ENCODE measurements at regions not wholly inside any gene's neighbourhood (a gene's known extent, or its start where the extent isn't known, plus 50 kb on each side); places are given as distances from the start of the nearest gene placed in this dataset.

GRCh38 chr7:25989140-25989705 is 162.8 kb upstream of the NFE2L3 start:
- TF ChIP-seq CTCF (IDR thresholded peaks at IDR 0.05), result no peak
- no peak overlapping the region for H3K27ac ChIP-seq
- no peak for DNase-seq (ENCODE audit: low spot score)
- H3K4me3 ChIP-seq, result no peak overlapping the region

- DNase-seq (ENCODE audit: low spot score), result no peak
- no peak overlapping the region for H3K4me3 ChIP-seq
- TF ChIP-seq CTCF (IDR thresholded peaks at IDR 0.05), result no peak
- H3K27ac ChIP-seq, result no peak overlapping the region
Measured at GRCh38 chr7:25994433-25994994, 157.5 kb upstream of the NFE2L3 start.

- TF ChIP-seq CTCF (IDR thresholded peaks at IDR 0.05), result no peak
- Histone ChIP-seq H3K4me3 (no peak overlapping the region), H3K27ac (no peak overlapping the region)
- DNase-seq (ENCODE audit: low spot score), result no peak
Measured at GRCh38 chr7:25995216-25995615, 156.8 kb upstream of the NFE2L3 start.

GRCh38 chr7:25996006-25996408 is 156.0 kb upstream of the NFE2L3 start:
- TF ChIP-seq CTCF (IDR thresholded peaks at IDR 0.05), result no peak
- Histone ChIP-seq H3K4me3 (no peak overlapping the region), H3K27ac (no peak overlapping the region)
- no peak for DNase-seq (ENCODE audit: low spot score)

GRCh38 chr7:25998499-25998898 is 153.5 kb upstream of the NFE2L3 start:
- H3K27ac ChIP-seq, result no peak overlapping the region
- TF ChIP-seq CTCF (IDR thresholded peaks at IDR 0.05), result no peak

GRCh38 chr7:26000841-26001240 is 151.2 kb upstream of the NFE2L3 start:
- Histone ChIP-seq H3K27ac (no peak overlapping the region), H3K4me3 (no peak overlapping the region)
- no peak for TF ChIP-seq CTCF (IDR thresholded peaks at IDR 0.05)
- no peak for DNase-seq (ENCODE audit: low spot score)

More at GRCh38 chr7:25998499-25998898, 153.5 kb upstream of the NFE2L3 start:
- no peak overlapping the region for H3K4me3 ChIP-seq
- DNase-seq (ENCODE audit: low spot score), result no peak

- no peak for TF ChIP-seq CTCF (IDR thresholded peaks at IDR 0.05)
- Histone ChIP-seq H3K4me3 (no peak overlapping the region), H3K27ac (no peak overlapping the region)
- DNase-seq (ENCODE audit: low spot score), result no peak
Measured at GRCh38 chr7:26001662-26002244, 150.2 kb upstream of the NFE2L3 start.
